Mesenchymal stem cell (in vitro differentiated cells and primary cell): ENCODE measurements at regions not wholly inside any gene's neighbourhood (a gene's known extent, or its start where the extent isn't known, plus 50 kb on each side); places are given as distances from the start of the nearest gene placed in this dataset.

Experiments used
- DNase-seq: peaks from one replicate; pipeline ENCODE4 v3.0.0-alpha.2; 2013
- H2AFZ ChIP-seq: one replicate; pipeline ENCODE4 v1.6.1; 2013; ENCODE audit warnings: low read depth, mild to moderate bottlenecking, control low read depth, inconsistent platforms, low read length, moderate library complexity
- H2AK5ac ChIP-seq: 2 replicates; pipeline ENCODE4 v1.6.1; 2013; ENCODE audit warnings: low read length, moderate library complexity, mild to moderate bottlenecking, inconsistent platforms; ENCODE audit not compliant: severe bottlenecking
- H2BK120ac ChIP-seq: one replicate; pipeline ENCODE4 v1.6.1; 2013; ENCODE audit warnings: low read depth, mild to moderate bottlenecking, inconsistent platforms, low read length, moderate library complexity
- H2BK12ac ChIP-seq, 2 experiments: one replicate each; pipeline ENCODE4 v1.6.1; 2013; ENCODE audit warnings: inconsistent platforms in 2 of 2, low read length in 2 of 2, mild to moderate bottlenecking in 2 of 2, moderate library complexity in 2 of 2, control low read depth in 1 of 2
- H2BK15ac ChIP-seq: one replicate; pipeline ENCODE4 v1.6.1; 2013; ENCODE audit warnings: mild to moderate bottlenecking, low read depth, inconsistent platforms; ENCODE audit not compliant: poor library complexity, severe bottlenecking
- H2BK5ac ChIP-seq: 2 replicates; pipeline ENCODE4 v1.6.1; 2013; ENCODE audit warnings: low read depth, mild to moderate bottlenecking, low read length, control low read depth, inconsistent platforms; ENCODE audit not compliant: poor library complexity, severe bottlenecking
- H3K14ac ChIP-seq, 2 experiments: one replicate each; pipeline ENCODE4 v1.6.1; 2013; ENCODE audit warnings: inconsistent platforms in 2 of 2, low read length in 2 of 2, control low read depth in 1 of 2, mild to moderate bottlenecking in 1 of 2, moderate library complexity in 1 of 2
- H3K18ac ChIP-seq, 2 experiments: one replicate each; pipeline ENCODE4 v1.6.1; 2013; ENCODE audit warnings: inconsistent platforms in 2 of 2, low read length in 2 of 2, control low read depth in 1 of 2, low read depth in 1 of 2, mild to moderate bottlenecking in 1 of 2
- H3K23ac ChIP-seq, 2 experiments: one replicate each; pipeline ENCODE4 v1.6.1; 2013; ENCODE audit warnings: inconsistent platforms in 2 of 2, low read length in 2 of 2, mild to moderate bottlenecking in 2 of 2, moderate library complexity in 2 of 2, control low read depth in 1 of 2
- H3K27ac ChIP-seq: 2 replicates; pipeline ENCODE4 v1.5.1; 2013; ENCODE audit warnings: mild to moderate bottlenecking, moderate library complexity, low read length, control low read depth, inconsistent platforms; ENCODE audit not compliant: poor library complexity, severe bottlenecking
- H3K27me3 ChIP-seq, 2 experiments: 2 replicates each; pipeline versions ENCODE4 v1.6.1 to v1.7.0; 2013; ENCODE audit warnings: low read length in 2 of 2, mild to moderate bottlenecking in 2 of 2, moderate library complexity in 2 of 2, control low read depth in 1 of 2, inconsistent platforms in 1 of 2; ENCODE audit not compliant: control insufficient read depth in 1 of 2, insufficient read depth in 1 of 2
- H3K36me3 ChIP-seq, 2 experiments: 2 replicates each; pipeline versions ENCODE4 v1.6.1 to v1.7.0; 2013; ENCODE audit warnings: low read length in 2 of 2, control low read depth in 1 of 2, inconsistent platforms in 1 of 2, low read depth in 1 of 2, mild to moderate bottlenecking in 1 of 2; ENCODE audit not compliant: insufficient read depth in 2 of 2, control insufficient read depth in 1 of 2
- H3K4ac ChIP-seq, 2 experiments: one replicate each; pipeline ENCODE4 v1.6.1; 2013; ENCODE audit warnings: inconsistent platforms in 2 of 2, low read length in 2 of 2, mild to moderate bottlenecking in 2 of 2, moderate library complexity in 2 of 2, control low read depth in 1 of 2, low read depth in 1 of 2
- H3K4me1 ChIP-seq: 2 replicates; pipeline ENCODE4 v1.6.1; 2013; ENCODE audit warnings: low read depth, low read length, control low read depth; ENCODE audit not compliant: control insufficient read depth, insufficient read depth
- H3K4me2 ChIP-seq: 2 replicates; pipeline ENCODE4 v1.6.1; 2013; ENCODE audit warnings: low read length, mild to moderate bottlenecking, inconsistent platforms; ENCODE audit not compliant: poor library complexity, severe bottlenecking
- H3K4me3 ChIP-seq, 2 experiments: 2 replicates each; pipeline versions ENCODE4 v1.5.1 to v1.7.0; 2013; ENCODE audit warnings: low read length in 2 of 2, mild to moderate bottlenecking in 2 of 2, control low read depth in 1 of 2, low read depth in 1 of 2; ENCODE audit not compliant: insufficient read depth in 1 of 2
- H3K79me1 ChIP-seq: replicated peaks from 2 replicates; pipeline ENCODE4 v1.6.1; 2013; ENCODE audit warnings: mild to moderate bottlenecking, control low read depth, low read length, inconsistent platforms; ENCODE audit not compliant: poor library complexity, severe bottlenecking
- H3K9ac ChIP-seq: 2 replicates; pipeline ENCODE4 v1.7.0; 2013; ENCODE audit warnings: mild to moderate bottlenecking, low read length, moderate library complexity
- H3K9me3 ChIP-seq: 2 replicates; pipeline ENCODE4 v1.7.0; 2013; ENCODE audit warnings: mild to moderate bottlenecking, low read length; ENCODE audit not compliant: control insufficient read depth
- H4K8ac ChIP-seq: one replicate; pipeline ENCODE4 v1.6.1; 2013; ENCODE audit warnings: inconsistent platforms, mild to moderate bottlenecking, low read length, moderate library complexity
- H4K91ac ChIP-seq: one replicate; pipeline ENCODE4 v1.6.1; 2013; ENCODE audit warnings: mild to moderate bottlenecking, low read length, inconsistent platforms
- WGBS: methylation state at CpG from one replicate; pipeline ENCODE4 v1.1.7; 2013; ENCODE audit warnings: mixed read lengths; 5-methylcytosine and 5-hydroxymethylcytosine counted together

- Histone ChIP-seq H3K27ac (no peak overlapping the region), H2AFZ (no peak overlapping the region), H4K91ac (no peak overlapping the region), H3K9me3 (no peaks in the 10 kb centered on the region), H3K79me1 (no peaks in the 10 kb centered on the region), H3K14ac (no peak overlapping the region), H2AK5ac (no peak overlapping the region), H3K36me3 (no peaks in the 10 kb centered on the region), H3K23ac (no peak overlapping the region), H3K4ac (no peak overlapping the region), H2BK15ac (no peak overlapping the region), H2BK12ac (no peak overlapping the region), H3K4me3 (no peak overlapping the region), H3K4me2 (no peak overlapping the region), H3K4me1 (no peaks in the 10 kb centered on the region), H3K18ac (no peak overlapping the region), H2BK5ac (no peak overlapping the region), H4K8ac (no peak overlapping the region), H2BK120ac (no peak overlapping the region), H3K27me3 (peaks cover 14 to 29% of the 10 kb centered on the region in 2 experiments), H3K9ac (no peak overlapping the region)
- no peak for DNase-seq
- no CpG with 5 or more reads among the region's 3 CpGs for WGBS
Measured at GRCh38 chr11:15772547-15772946, 583.8 kb downstream of the SOX6 start.

GRCh38 chr11:15772981-15773380 is 583.4 kb downstream of the SOX6 start:
- Histone ChIP-seq H2AFZ (no peak overlapping the region), H2AK5ac (no peak overlapping the region), H2BK120ac (no peak overlapping the region), H3K4me3 (no peak overlapping the region), H3K27ac (no peak overlapping the region), H2BK5ac (no peak overlapping the region), H4K8ac (no peak overlapping the region), H3K23ac (no peak overlapping the region), H3K4me2 (no peak overlapping the region), H3K9ac (no peak overlapping the region), H2BK12ac (no peak overlapping the region), H3K9me3 (no peaks in the 10 kb centered on the region), H3K36me3 (no peaks in the 10 kb centered on the region), H3K14ac (no peak overlapping the region), H4K91ac (no peak overlapping the region), H3K79me1 (no peaks in the 10 kb centered on the region), H3K4me1 (no peaks in the 10 kb centered on the region), H3K18ac (no peak overlapping the region), H3K27me3 (peaks cover 14 to 29% of the 10 kb centered on the region in 2 experiments), H2BK15ac (no peak overlapping the region), H3K4ac (peak overlapping the region in 1 of 2 experiments; percentile 16)
- no peak for DNase-seq

GRCh38 chr11:15773476-15774387 is 582.6 kb downstream of the SOX6 start:
- Histone ChIP-seq H2BK5ac (no peak overlapping the region), H3K14ac (no peak overlapping the region), H2BK15ac (no peak overlapping the region), H3K23ac (no peak overlapping the region), H3K79me1 (no peaks in the 10 kb centered on the region), H3K36me3 (no peaks in the 10 kb centered on the region), H3K9me3 (no peaks in the 10 kb centered on the region), H2BK12ac (peak overlapping the region in 1 of 2 experiments; percentile 39), H3K4me2 (no peak overlapping the region), H2BK120ac (no peak overlapping the region), H2AFZ (no peak overlapping the region), H3K27me3 (peaks cover 13 to 29% of the 10 kb centered on the region in 2 experiments), H4K91ac (no peak overlapping the region), H3K18ac (no peak overlapping the region), H2AK5ac (no peak overlapping the region), H3K27ac (no peak overlapping the region), H3K4me3 (no peak overlapping the region), H4K8ac (no peak overlapping the region), H3K9ac (no peak overlapping the region), H3K4me1 (no peaks in the 10 kb centered on the region), H3K4ac (no peak overlapping the region)
- WGBS, result 84% methylated on average over 13 of the region's 13 CpGs
- DNase-seq, result no peak

GRCh38 chr11:15774388-15774939 is 581.9 kb downstream of the SOX6 start:
- no peak for DNase-seq
- H2BK5ac ChIP-seq, result no peak overlapping the region
- H2BK120ac ChIP-seq, result no peak overlapping the region
- H3K27ac ChIP-seq, result no peak overlapping the region
- no peak overlapping the region for H2BK15ac ChIP-seq
- peak overlapping the region; percentile 56 for H4K8ac ChIP-seq
- H2BK12ac ChIP-seq, result peak overlapping the region; percentile 61 to 72
- no peak overlapping the region for H3K9ac ChIP-seq
- no peak overlapping the region for H3K4me2 ChIP-seq
- peak overlapping the region; percentile 62 to 63 for H3K18ac ChIP-seq
- H2AFZ ChIP-seq, result peak overlapping the region; percentile 27
- peaks cover 11 to 29% of the 10 kb centered on the region in 2 experiments for H3K27me3 ChIP-seq
- H3K4ac ChIP-seq, result peak overlapping the region; percentile 48 to 61
- peak overlapping the region in 1 of 2 experiments; percentile 20 for H3K14ac ChIP-seq
- no peak overlapping the region for H2AK5ac ChIP-seq
- 89% methylated on average over 3 of the region's 4 CpGs for whole genome bisulfite sequencing
- H3K9me3 ChIP-seq, result no peaks in the 10 kb centered on the region
- no peak overlapping the region for H3K4me3 ChIP-seq
- no peak overlapping the region for H3K23ac ChIP-seq
- H3K4me1 ChIP-seq, result no peaks in the 10 kb centered on the region
- H3K79me1 ChIP-seq, result no peaks in the 10 kb centered on the region
- H3K36me3 ChIP-seq, result no peaks in the 10 kb centered on the region
- H4K91ac ChIP-seq, result no peak overlapping the region
